ENCODE measurements at regions not wholly inside any gene's neighbourhood (a gene's known extent, or its start where the extent isn't known, plus 50 kb on each side); places are given as distances from the start of the nearest gene placed in this dataset.

GRCh38 chr6:81881660-81882059 lies 129.2 kb upstream of the TENT5A start:
- TF ChIP-seq, protein P1, sequence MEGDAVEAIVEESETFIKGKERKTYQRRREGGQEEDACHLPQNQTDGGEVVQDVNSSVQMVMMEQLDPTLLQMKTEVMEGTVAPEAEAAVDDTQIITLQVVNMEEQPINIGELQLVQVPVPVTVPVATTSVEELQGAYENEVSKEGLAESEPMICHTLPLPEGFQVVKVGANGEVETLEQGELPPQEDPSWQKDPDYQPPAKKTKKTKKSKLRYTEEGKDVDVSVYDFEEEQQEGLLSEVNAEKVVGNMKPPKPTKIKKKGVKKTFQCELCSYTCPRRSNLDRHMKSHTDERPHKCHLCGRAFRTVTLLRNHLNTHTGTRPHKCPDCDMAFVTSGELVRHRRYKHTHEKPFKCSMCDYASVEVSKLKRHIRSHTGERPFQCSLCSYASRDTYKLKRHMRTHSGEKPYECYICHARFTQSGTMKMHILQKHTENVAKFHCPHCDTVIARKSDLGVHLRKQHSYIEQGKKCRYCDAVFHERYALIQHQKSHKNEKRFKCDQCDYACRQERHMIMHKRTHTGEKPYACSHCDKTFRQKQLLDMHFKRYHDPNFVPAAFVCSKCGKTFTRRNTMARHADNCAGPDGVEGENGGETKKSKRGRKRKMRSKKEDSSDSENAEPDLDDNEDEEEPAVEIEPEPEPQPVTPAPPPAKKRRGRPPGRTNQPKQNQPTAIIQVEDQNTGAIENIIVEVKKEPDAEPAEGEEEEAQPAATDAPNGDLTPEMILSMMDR (IDR thresholded peaks at IDR 0.05; ENCODE audit: insufficient read depth, low read length) = no peak
- TF ChIP-seq POLR2AphosphoS5 (IDR thresholded peaks at IDR 0.05; ENCODE audit: low read depth) (no peak), REST (IDR thresholded peaks at IDR 0.05; ENCODE audit: insufficient replicate concordance, low read depth) (no peak), GABPA (IDR thresholded peaks at IDR 0.05; ENCODE audit: low read depth) (no peak), SPI1 (IDR thresholded peaks at IDR 0.05; ENCODE audit: borderline replicate concordance, low read depth) (no peak)

Data from HL-60 (cell line).